Cerebellar cortex (tissue), 1 donor: ENCODE measurements at regions not wholly inside any gene's neighbourhood (a gene's known extent, or its start where the extent isn't known, plus 50 kb on each side); places are given as distances from the start of the nearest gene placed in this dataset.

Experiments used
- DNase-seq: peaks from one replicate; pipeline ENCODE4 v3.0.0-alpha.2; 2015; ENCODE audit warnings: low spot score

- no peak for DNase-seq
Observed at GRCh38 chr18:75130591-75131328, 78.2 kb downstream of the PTGR3 start.

- no peak for DNase-seq
Observed at GRCh38 chr18:75129717-75130477, 79.0 kb downstream of the PTGR3 start.

DNA sequence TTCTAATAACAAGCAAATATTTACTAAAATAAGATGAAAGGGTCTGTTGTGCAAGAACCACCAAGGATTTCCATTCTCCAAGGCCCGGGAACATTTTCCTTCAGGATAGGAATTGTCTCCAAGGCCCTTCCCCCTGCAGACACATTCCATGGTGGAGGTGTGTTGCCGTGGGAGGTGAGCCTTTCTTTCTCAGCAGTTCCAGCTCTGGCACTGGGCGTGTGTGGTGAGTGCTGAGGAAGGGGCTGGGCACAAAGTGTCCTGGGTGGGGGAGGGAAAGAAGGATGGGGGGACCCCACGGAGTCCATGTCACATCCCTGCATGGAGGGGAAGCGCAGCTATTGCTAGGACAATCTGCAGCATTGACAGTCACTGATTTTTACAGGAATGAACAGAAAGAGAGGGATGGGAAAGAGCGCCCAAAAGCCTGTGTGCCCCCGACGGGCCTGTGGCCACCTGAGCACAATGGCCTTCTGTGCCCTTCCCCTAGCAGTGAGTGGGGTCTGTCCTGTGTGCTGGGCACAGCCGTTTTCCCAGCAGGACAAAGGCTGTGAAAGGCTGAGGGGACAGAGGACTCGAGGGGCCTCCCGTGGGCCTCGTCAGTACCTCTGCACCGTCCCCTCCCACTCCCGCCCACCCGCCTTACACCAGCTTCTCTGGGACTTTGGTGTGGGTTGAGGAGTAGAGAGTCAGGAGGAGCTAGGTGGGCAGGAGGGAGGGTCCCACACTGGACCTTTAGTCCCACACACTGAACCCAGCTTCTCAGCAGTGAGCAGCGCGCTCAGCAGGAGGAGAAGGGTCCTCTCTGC, 79.8 kb downstream of the PTGR3 start:
- no peak for DNase-seq

GRCh38 chr18:75128051-75128605, 80.8 kb downstream of the PTGR3 start:
- DNase-seq, result no peak

DNA sequence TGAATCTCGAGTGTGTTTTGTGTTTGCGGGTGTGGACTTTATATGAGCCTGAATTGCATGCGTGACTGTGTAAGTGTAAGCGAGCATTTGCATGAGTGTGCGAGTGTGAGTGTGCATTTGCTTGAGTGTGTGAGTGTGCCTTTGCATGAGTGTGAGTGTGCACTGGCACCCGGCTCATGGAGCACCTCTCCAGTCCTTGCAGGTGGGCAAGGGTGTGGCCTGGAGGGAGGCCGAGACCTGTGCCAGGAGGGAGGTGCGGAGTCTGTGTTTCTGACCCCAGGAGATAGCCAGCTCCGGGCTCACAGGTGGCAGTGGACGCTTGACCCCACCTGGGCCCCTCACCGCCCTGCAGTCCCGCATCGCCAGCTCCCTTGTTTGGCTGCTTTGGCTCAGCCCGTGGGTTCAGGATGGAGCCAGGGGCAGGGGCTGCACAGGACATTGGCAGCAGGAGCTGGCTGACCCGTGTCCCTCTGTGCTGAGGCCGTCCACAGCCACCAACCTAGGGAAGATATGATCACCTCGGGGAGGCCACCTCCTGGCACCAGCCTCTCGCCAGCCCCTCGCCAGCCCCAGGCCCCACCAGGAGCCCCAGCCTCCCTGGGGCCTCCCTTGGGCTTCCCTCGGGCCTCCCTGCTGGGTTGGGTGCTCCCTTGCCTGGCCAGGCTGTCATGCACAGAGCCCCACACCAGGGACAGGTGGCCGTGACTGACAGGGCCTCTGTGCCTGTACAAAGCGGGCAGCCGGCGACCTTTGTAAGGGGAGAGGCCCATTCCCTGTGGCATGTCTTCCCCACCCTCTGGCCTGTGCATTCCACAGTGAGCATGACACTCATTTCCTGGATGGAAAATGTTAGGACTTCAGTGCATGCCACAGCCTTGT, 81.6 kb downstream of the PTGR3 start:
- DNase-seq, result no peak

- DNase-seq, result peak; percentile 66
Observed at GRCh38 chr18:75125382-75126331, 83.3 kb downstream of the PTGR3 start.

DNA sequence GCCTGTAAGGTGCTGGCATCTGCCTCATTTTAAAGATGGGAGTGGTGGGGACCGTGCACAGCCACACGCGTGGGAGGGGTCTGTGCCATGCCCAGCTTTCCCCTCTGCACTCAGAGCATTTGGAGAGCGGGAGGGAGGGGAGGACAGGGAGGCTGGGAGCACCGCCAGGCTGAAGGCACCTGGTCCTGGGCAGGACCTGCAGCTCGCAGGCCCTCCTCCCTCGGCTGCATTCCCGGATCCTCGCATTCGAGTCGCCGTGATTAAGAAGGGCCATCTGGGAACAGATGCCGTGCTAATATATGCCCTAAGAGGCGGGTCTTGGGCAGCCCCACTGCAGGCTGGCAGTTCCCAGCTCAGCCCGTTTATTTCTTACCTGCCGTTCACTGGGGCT, 84.0 kb downstream of the PTGR3 start:
- DNase-seq, result peak; percentile 87

- DNase-seq, result no peak
Observed at GRCh38 chr18:75124551-75124950, 84.4 kb downstream of the PTGR3 start.

DNA sequence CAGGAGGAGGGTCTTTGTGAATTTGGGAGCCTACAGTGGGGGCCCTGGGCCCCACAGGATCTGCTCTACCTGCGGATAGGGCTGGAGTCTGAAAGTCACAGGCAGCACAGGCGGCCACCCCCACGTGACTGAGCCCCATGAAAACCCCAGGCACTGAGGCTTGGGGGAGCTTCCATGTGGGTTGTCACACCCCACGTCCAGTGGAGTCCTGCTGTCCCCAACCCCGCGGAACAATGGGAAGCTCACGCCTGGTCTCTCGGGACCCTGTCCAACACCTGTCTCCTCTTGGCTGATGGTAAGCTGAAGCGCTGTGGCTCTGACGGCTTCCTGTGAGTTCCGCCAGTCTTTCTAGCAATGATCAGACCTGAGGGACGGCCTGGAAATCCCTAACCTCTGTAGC, 85.8 kb downstream of the PTGR3 start:
- no peak for DNase-seq

GRCh38 chr18:75122334-75122958, 86.5 kb downstream of the PTGR3 start:
- no peak for DNase-seq

DNA sequence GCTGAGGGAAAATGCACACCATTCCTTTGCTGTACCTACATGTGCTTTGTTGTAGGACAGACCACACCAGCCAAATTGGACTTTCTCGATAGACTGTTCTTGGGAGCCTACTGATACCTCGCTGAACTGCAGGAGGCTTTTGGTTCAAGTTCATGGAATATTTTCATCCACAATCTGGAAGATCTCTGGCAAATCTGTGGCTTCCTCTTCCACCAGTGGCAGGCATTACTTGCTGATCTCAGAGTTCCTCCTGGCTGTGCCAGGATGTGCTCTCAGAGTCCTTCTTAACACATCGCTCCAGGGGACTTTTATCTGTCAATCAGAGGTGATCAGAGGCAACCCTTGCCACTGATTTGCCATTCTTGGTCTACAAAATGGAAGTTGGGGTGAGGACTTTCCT, 87.7 kb downstream of the PTGR3 start:
- no peak for DNase-seq

- DNase-seq, result no peak
Observed at GRCh38 chr18:75120521-75120920, 88.4 kb downstream of the PTGR3 start.

DNA sequence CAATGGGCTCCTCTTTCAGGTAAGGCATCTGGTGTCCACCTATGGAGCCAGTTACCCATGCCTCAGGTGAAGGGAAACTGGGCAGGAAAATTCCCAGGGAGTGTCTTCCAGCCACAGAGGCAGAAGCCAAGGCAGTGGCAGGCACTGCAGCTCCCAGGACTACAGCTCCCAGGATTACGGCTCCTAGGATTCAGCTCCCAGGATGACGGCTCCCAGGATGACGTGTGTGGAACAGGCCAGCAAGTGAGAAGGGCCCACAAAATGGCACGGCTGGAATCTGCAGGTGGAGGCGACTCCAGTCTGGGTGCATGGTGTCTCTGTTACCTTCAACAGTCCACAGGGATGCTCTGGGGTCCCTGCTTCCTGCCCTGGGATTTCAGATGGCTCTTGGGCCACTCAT, 92.1 kb downstream of the PTGR3 start:
- DNase-seq, result no peak

- DNase-seq, result no peak
Observed at GRCh38 chr18:75116165-75116564, 92.8 kb downstream of the PTGR3 start.

DNA sequence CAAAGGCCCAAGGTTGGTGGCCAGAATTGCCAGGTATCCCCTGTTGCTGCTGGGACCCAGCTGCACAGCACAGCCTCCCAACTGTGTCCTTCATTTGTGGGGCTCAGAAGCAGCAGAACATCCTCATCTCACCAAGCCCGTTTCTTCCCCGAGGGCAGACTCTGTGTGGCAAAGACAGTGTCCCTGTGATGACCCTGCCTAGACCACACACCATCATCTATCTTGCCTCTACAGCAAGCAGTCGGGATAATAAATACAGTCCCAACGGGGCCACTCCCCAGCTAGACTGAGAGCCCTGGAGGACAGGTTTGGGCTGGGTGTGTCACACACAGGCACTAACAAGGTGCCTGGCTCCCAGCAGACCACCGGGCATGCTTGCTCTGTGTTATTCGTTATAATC, 93.4 kb downstream of the PTGR3 start:
- no peak for DNase-seq
